SK-N-MC (cell line): ENCODE measurements at regions not wholly inside any gene's neighbourhood (a gene's known extent, or its start where the extent isn't known, plus 50 kb on each side); places are given as distances from the start of the nearest gene placed in this dataset.

Source experiments
- DNase-seq: peaks from one replicate; pipeline ENCODE4 v3.0.0-alpha.2; 2011; ENCODE audit warnings: low read depth, low spot score
- H3K27ac ChIP-seq: fragments of 200-600 bp; sonication (generic); 2 replicates; pipeline ENCODE4 v1.5.1; 2016; ENCODE audit warnings: mixed run types
- H3K36me3 ChIP-seq: fragments of 200-600 bp; sonication (generic); 2 replicates; pipeline ENCODE4 v1.6.1; 2017; ENCODE audit warnings: antibody characterized with exemption, low read length, mixed read lengths; ENCODE audit not compliant: insufficient read depth
- H3K4me3 ChIP-seq: fragments of 200-600 bp; sonication (generic); 2 replicates; pipeline ENCODE4 v1.5.1; 2016
- H3K9ac ChIP-seq: fragments of 200-600 bp; sonication (generic); 2 replicates; pipeline ENCODE4 v1.8.0; 2017; ENCODE audit warnings: mixed run types, mixed read lengths; ENCODE audit not compliant: insufficient read length
- H3K9me3 ChIP-seq: fragments of 200-600 bp; sonication (generic); 2 replicates; pipeline ENCODE4 v1.6.1; 2017; ENCODE audit warnings: low read depth, mild to moderate bottlenecking, antibody characterized with exemption, low read length, moderate library complexity, mixed read lengths
- EZH2 ChIP-seq: fragments of 200-600 bp; sonication (generic); IDR thresholded peaks from one replicate; pipeline ENCODE4 v1.6.1; 2017; ENCODE audit warnings: antibody characterized with exemption
- FOXP2 ChIP-seq: optimal IDR thresholded peaks from 2 replicates; pipeline ENCODE3; 2011; ENCODE audit warnings: mild to moderate bottlenecking, moderate library complexity; ENCODE audit not compliant: insufficient read depth; ENCODE audit errors: extremely low read length, control extremely low read depth
- POLR2AphosphoS5 ChIP-seq: IDR thresholded peaks from 2 replicates; pipeline ENCODE4 v1.6.1; 2012; ENCODE audit warnings: mild to moderate bottlenecking, low read depth, low read length, borderline replicate concordance

- no peak for TF ChIP-seq POLR2AphosphoS5
- TF ChIP-seq EZH2 = no peak
- no peak for TF ChIP-seq FOXP2
- H3K4me3 ChIP-seq = no peak overlapping the region
- H3K36me3 ChIP-seq = no peaks in the 10 kb centered on the region
- no peaks in the 10 kb centered on the region for H3K9me3 ChIP-seq
- H3K9ac ChIP-seq = no peak overlapping the region
- no peak overlapping the region for H3K27ac ChIP-seq
- DNase-seq = no peak
Observed at GRCh38 chr5:21646469-21646868, 1206.7 kb downstream of the CDH12 start.

GRCh38 chr5:21644032-21644431 is 1209.1 kb downstream of the CDH12 start:
- TF ChIP-seq POLR2AphosphoS5 = no peak
- DNase-seq = no peak
- H3K9me3 ChIP-seq = no peaks in the 10 kb centered on the region
- no peaks in the 10 kb centered on the region for H3K36me3 ChIP-seq
- no peak overlapping the region for H3K4me3 ChIP-seq
- H3K27ac ChIP-seq = no peak overlapping the region
- H3K9ac ChIP-seq = no peak overlapping the region

- Histone ChIP-seq H3K36me3 (no peaks in the 10 kb centered on the region), H3K9ac (no peak overlapping the region), H3K27ac (no peak overlapping the region), H3K9me3 (no peaks in the 10 kb centered on the region), H3K4me3 (no peak overlapping the region)
- DNase-seq = no peak
- TF ChIP-seq EZH2 (no peak), POLR2AphosphoS5 (no peak), FOXP2 (no peak)
Observed at GRCh38 chr5:21642312-21642711, 1210.8 kb downstream of the CDH12 start.

GRCh38 chr5:21623831-21624230 is 1229.3 kb downstream of the CDH12 start:
- DNase-seq = no peak
- H3K36me3 ChIP-seq = no peaks in the 10 kb centered on the region
- no peak overlapping the region for H3K27ac ChIP-seq
- H3K4me3 ChIP-seq = no peak overlapping the region
- H3K9me3 ChIP-seq = no peaks in the 10 kb centered on the region
- no peak overlapping the region for H3K9ac ChIP-seq
- no peak for TF ChIP-seq FOXP2
- no peak for TF ChIP-seq POLR2AphosphoS5
- no peak for TF ChIP-seq EZH2

GRCh38 chr5:21615195-21615765 is 1237.9 kb downstream of the CDH12 start:
- no peak for DNase-seq
- no peak overlapping the region for H3K4me3 ChIP-seq
- no peak overlapping the region for H3K27ac ChIP-seq
- no peak for TF ChIP-seq POLR2AphosphoS5
- TF ChIP-seq EZH2 = no peak
- no peak for TF ChIP-seq FOXP2
- H3K36me3 ChIP-seq = no peaks in the 10 kb centered on the region
- H3K9me3 ChIP-seq = no peaks in the 10 kb centered on the region
- H3K9ac ChIP-seq = no peak overlapping the region

GRCh38 chr5:21613971-21614488 is 1239.1 kb downstream of the CDH12 start:
- DNase-seq = no peak
- no peaks in the 10 kb centered on the region for H3K9me3 ChIP-seq
- no peak overlapping the region for H3K4me3 ChIP-seq
- no peaks in the 10 kb centered on the region for H3K36me3 ChIP-seq
- no peak overlapping the region for H3K27ac ChIP-seq
- no peak for TF ChIP-seq POLR2AphosphoS5
- TF ChIP-seq EZH2 = no peak
- TF ChIP-seq FOXP2 = no peak
- no peak overlapping the region for H3K9ac ChIP-seq

- no peaks in the 10 kb centered on the region for H3K9me3 ChIP-seq
- DNase-seq = no peak
- H3K27ac ChIP-seq = no peak overlapping the region
- no peak overlapping the region for H3K9ac ChIP-seq
- TF ChIP-seq FOXP2 (no peak), EZH2 (no peak), POLR2AphosphoS5 (no peak)
- H3K4me3 ChIP-seq = no peak overlapping the region
- no peaks in the 10 kb centered on the region for H3K36me3 ChIP-seq
Observed at GRCh38 chr5:21603796-21604195, 1249.3 kb downstream of the CDH12 start.

GRCh38 chr5:21594566-21594965 is 1258.6 kb downstream of the CDH12 start:
- no peak for TF ChIP-seq POLR2AphosphoS5
- no peak for TF ChIP-seq FOXP2
- H3K36me3 ChIP-seq = no peaks in the 10 kb centered on the region
- no peaks in the 10 kb centered on the region for H3K9me3 ChIP-seq
- no peak overlapping the region for H3K27ac ChIP-seq
- H3K9ac ChIP-seq = no peak overlapping the region
- H3K4me3 ChIP-seq = no peak overlapping the region
- no peak for DNase-seq

GRCh38 chr5:21593261-21593660 is 1259.9 kb downstream of the CDH12 start:
- no peak overlapping the region for H3K27ac ChIP-seq
- no peak for DNase-seq
- TF ChIP-seq EZH2 (no peak), POLR2AphosphoS5 (no peak), FOXP2 (no peak)

More at GRCh38 chr5:21593261-21593660, 1259.9 kb downstream of the CDH12 start:
- Histone ChIP-seq H3K9ac (no peak overlapping the region), H3K36me3 (no peaks in the 10 kb centered on the region), H3K9me3 (no peaks in the 10 kb centered on the region), H3K4me3 (no peak overlapping the region)
